ENCODE measurements at regions not wholly inside any gene's neighbourhood (a gene's known extent, or its start where the extent isn't known, plus 50 kb on each side); places are given as distances from the start of the nearest gene placed in this dataset.

DNA sequence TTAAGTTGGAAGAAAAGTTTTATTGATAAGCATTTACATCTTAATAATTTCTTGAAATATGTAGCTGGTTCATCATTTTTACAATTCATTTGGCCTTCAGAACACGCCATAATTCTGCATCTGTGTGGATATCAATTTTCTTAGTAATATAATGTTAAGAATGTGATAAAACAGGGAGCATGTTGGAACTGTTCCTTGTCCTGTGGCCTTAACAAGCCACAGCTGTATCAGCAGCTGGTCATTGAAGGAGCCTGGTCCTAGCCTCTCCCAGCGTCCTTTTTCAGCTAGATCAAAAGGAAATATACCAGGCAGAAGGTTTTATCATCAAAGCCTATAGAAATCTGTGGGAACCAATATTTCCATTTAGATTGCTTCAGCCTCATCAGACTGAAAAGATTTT, 421.8 kb downstream of the SPRY2 start:
- TF ChIP-seq, protein P1, sequence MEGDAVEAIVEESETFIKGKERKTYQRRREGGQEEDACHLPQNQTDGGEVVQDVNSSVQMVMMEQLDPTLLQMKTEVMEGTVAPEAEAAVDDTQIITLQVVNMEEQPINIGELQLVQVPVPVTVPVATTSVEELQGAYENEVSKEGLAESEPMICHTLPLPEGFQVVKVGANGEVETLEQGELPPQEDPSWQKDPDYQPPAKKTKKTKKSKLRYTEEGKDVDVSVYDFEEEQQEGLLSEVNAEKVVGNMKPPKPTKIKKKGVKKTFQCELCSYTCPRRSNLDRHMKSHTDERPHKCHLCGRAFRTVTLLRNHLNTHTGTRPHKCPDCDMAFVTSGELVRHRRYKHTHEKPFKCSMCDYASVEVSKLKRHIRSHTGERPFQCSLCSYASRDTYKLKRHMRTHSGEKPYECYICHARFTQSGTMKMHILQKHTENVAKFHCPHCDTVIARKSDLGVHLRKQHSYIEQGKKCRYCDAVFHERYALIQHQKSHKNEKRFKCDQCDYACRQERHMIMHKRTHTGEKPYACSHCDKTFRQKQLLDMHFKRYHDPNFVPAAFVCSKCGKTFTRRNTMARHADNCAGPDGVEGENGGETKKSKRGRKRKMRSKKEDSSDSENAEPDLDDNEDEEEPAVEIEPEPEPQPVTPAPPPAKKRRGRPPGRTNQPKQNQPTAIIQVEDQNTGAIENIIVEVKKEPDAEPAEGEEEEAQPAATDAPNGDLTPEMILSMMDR (conservative IDR thresholded peaks at IDR 0.05; ENCODE audit: low read depth, low read length), result no peak
- no peak overlapping the region for H3K27ac ChIP-seq

DNA sequence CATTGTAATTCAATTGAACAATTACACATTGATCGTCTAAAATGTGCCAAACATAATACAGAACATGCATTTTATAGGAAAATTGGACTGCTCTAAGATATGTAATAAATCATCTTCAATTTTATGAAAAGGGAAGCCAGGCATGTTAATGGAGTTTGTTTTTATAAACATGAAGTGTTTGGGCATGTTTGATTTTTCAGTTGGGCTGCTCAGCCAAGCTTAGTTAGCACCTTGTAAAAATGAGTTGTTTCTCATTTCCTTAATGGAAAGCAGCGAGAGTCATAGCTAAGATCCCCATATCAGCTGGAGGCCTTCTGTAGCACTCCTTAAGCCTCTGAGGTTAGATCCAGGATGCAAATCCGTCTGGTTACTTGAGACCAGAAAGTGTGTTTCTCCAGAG, 422.3 kb downstream of the SPRY2 start:
- H3K4me3 ChIP-seq (IDR thresholded peaks at IDR 0.05; ENCODE audit: insufficient read depth, low read depth, low read length), result no peak overlapping the region
- H3K4me1 ChIP-seq (ENCODE audit: low read depth, poor library complexity, severe bottlenecking), result no peaks in the 10 kb centered on the region
- H3K36me3 ChIP-seq (ENCODE audit: insufficient read depth), result no peaks in the 10 kb centered on the region
- H3K4me2 ChIP-seq, result no peak overlapping the region
- H3K9ac ChIP-seq, result no peak overlapping the region
- no peak overlapping the region for H2AFZ ChIP-seq (ENCODE audit: low read depth)
- no peak overlapping the region for H3K27ac ChIP-seq
- H3K79me2 ChIP-seq (ENCODE audit: insufficient read depth, low read depth), result no peaks in the 10 kb centered on the region
- TF ChIP-seq, protein P1 (conservative IDR thresholded peaks at IDR 0.05; ENCODE audit: low read depth, low read length), result no peak
- H4K20me1 ChIP-seq (ENCODE audit: insufficient read depth), result no peaks in the 10 kb centered on the region
- H3K27me3 ChIP-seq (ENCODE audit: insufficient read depth, low read depth), result no peaks in the 10 kb centered on the region

More for the DNA sequence above, 421.8 kb downstream of the SPRY2 start:
- no peaks in the 10 kb centered on the region for H4K20me1 ChIP-seq (ENCODE audit: insufficient read depth)
- no peaks in the 10 kb centered on the region for H3K4me1 ChIP-seq (ENCODE audit: low read depth, poor library complexity, severe bottlenecking)
- no peaks in the 10 kb centered on the region for H3K27me3 ChIP-seq (ENCODE audit: insufficient read depth, low read depth)
- no peak overlapping the region for H3K4me2 ChIP-seq
- no peaks in the 10 kb centered on the region for H3K36me3 ChIP-seq (ENCODE audit: insufficient read depth)
- no peak overlapping the region for H2AFZ ChIP-seq (ENCODE audit: low read depth)
- no peaks in the 10 kb centered on the region for H3K79me2 ChIP-seq (ENCODE audit: insufficient read depth, low read depth)
- H3K9ac ChIP-seq, result no peak overlapping the region
- no peak overlapping the region for H3K4me3 ChIP-seq (IDR thresholded peaks at IDR 0.05; ENCODE audit: insufficient read depth, low read depth, low read length)

DNA sequence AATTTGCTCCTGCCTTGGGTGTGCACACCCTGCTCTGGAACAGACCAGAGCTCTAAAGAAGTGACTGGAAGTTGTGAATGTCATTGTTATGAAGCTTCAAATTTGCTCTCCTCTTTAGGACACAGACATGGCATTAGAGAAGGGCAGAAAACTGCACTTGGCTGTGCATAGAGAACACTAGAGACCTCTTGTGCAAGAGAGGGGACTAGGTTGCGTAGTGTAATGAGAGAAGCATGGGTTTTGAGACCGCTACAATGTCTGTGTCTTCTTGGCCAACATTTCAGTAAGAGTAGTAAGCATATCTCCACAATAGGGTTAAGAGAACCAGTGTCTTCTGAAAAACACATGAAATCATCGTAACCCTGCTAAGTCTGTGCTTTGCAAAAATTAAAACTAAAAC, 423.3 kb downstream of the SPRY2 start:
- no peaks in the 10 kb centered on the region for H3K4me1 ChIP-seq (ENCODE audit: low read depth, poor library complexity, severe bottlenecking)
- no peak overlapping the region for H2AFZ ChIP-seq (ENCODE audit: low read depth)
- no peak overlapping the region for H3K9ac ChIP-seq
- H4K20me1 ChIP-seq (ENCODE audit: insufficient read depth), result no peaks in the 10 kb centered on the region
- H3K27me3 ChIP-seq (ENCODE audit: insufficient read depth, low read depth), result no peaks in the 10 kb centered on the region
- no peak overlapping the region for H3K4me2 ChIP-seq
- H3K79me2 ChIP-seq (ENCODE audit: insufficient read depth, low read depth), result no peaks in the 10 kb centered on the region
- no peaks in the 10 kb centered on the region for H3K36me3 ChIP-seq (ENCODE audit: insufficient read depth)
- H3K4me3 ChIP-seq (IDR thresholded peaks at IDR 0.05; ENCODE audit: insufficient read depth, low read depth, low read length), result no peak overlapping the region
- no peak overlapping the region for H3K27ac ChIP-seq
- TF ChIP-seq, protein P1 (conservative IDR thresholded peaks at IDR 0.05; ENCODE audit: low read depth, low read length), result no peak

GRCh38 chr13:79915114-79915811, 425.7 kb downstream of the SPRY2 start:
- H3K4me3 ChIP-seq (IDR thresholded peaks at IDR 0.05; ENCODE audit: insufficient read depth, low read depth, low read length), result no peak overlapping the region
- no peaks in the 10 kb centered on the region for H4K20me1 ChIP-seq (ENCODE audit: insufficient read depth)
- no peak overlapping the region for H3K4me2 ChIP-seq
- TF ChIP-seq, protein P1 (conservative IDR thresholded peaks at IDR 0.05; ENCODE audit: low read depth, low read length), result no peak
- H3K9ac ChIP-seq, result no peak overlapping the region
- no peak overlapping the region for H3K27ac ChIP-seq
- H3K27me3 ChIP-seq (ENCODE audit: insufficient read depth, low read depth), result no peaks in the 10 kb centered on the region
- H3K79me2 ChIP-seq (ENCODE audit: insufficient read depth, low read depth), result no peaks in the 10 kb centered on the region
- H3K4me1 ChIP-seq (ENCODE audit: low read depth, poor library complexity, severe bottlenecking), result no peaks in the 10 kb centered on the region
- H2AFZ ChIP-seq (ENCODE audit: low read depth), result no peak overlapping the region
- H3K36me3 ChIP-seq (ENCODE audit: insufficient read depth), result no peaks in the 10 kb centered on the region
